GM13977 (cell line): ENCODE measurements at regions not wholly inside any gene's neighbourhood (a gene's known extent, or its start where the extent isn't known, plus 50 kb on each side); places are given as distances from the start of the nearest gene placed in this dataset.

ENCODE experiments used
- DNase-seq: peaks from one replicate; pipeline ENCODE4 v3.0.0; 2012; ENCODE audit warnings: low spot score
- CTCF ChIP-seq: IDR thresholded peaks from 2 replicates; pipeline ENCODE4 v1.5.1; 2012; ENCODE audit warnings: mild to moderate bottlenecking, control low read depth; ENCODE audit not compliant: insufficient read depth; ENCODE audit errors: extremely low read depth, missing control alignments
- in situ Hi-C: fragments of 300-500 bp; cut with MboI; formaldehyde crosslinking; loops from one replicate; pipeline ENCODE4 v1.12.0; 2022; ENCODE audit warnings: low sequenced_read_pairs, low pct_unique_long_range_greater_than_20kb, mixed read lengths, inconsistent platforms; ENCODE audit not compliant: unreplicated experiment

- TF ChIP-seq CTCF = no peak
- in situ Hi-C loops = no loop called here
- no peak for DNase-seq
Observed at GRCh38 chr4:156006192-156006591, 52.5 kb upstream of the CTSO start.
